HG03060 (cell line): ENCODE measurements at regions not wholly inside any gene's neighbourhood (a gene's known extent, or its start where the extent isn't known, plus 50 kb on each side); places are given as distances from the start of the nearest gene placed in this dataset.
"Not testable (repeated sequence)": the region's sequence is repeated elsewhere in the genome, so short reads cannot be mapped to it uniquely, and the experiment has no call there.

Experiments
- ATAC-seq: cut with Tn5 transposase; IDR thresholded peaks from one replicate; pipeline ENCODE4 v1.9.1; 2021; ENCODE audit warnings: low read depth, moderate number of reproducible peaks; ENCODE audit not compliant: unreplicated experiment

GRCh38 chr13:82165396-82166174, 1716.7 kb downstream of the SLITRK1 start:
- no peak for ATAC-seq

DNA sequence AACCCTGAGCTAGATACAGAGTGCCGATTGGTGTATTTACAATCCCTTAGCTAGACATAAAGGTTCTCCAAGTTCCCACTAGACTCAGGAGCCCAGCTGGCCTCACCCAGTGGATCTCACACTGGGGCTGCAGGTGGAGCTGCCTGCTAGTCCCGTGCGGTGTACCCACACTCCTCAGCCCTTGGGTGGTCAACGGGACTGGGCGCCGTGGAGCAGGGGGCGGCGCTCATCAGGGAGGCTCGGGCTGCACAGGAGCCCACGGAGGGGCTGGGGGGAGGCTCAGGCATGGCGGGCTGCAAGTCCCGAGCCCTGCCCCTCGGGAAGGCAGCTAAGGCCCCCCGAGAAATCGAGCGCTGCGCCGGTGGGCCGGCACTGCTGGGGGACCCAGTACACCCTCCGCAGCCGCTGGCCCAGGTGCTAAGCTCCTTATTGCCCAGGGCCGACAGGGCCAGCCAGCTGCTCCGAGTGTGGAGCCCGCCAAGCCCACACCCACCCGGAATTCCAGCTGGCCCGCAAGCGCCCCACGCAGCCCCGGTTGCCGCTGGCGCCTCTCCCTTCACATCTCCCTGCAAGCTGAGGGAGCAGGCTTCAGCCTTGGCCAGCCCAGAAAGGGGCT, 1717.4 kb downstream of the SLITRK1 start:
- not testable (repeated sequence) for ATAC-seq

GRCh38 chr13:82147526-82147925, 1734.7 kb downstream of the SLITRK1 start:
- ATAC-seq, result no peak

- ATAC-seq, result no peak
Measured at GRCh38 chr13:82136880-82137279, 1745.4 kb downstream of the SLITRK1 start.

GRCh38 chr13:82129281-82129680, 1753.0 kb downstream of the SLITRK1 start:
- no peak for ATAC-seq

GRCh38 chr13:82118589-82118988, 1763.7 kb downstream of the SLITRK1 start:
- no peak for ATAC-seq

DNA sequence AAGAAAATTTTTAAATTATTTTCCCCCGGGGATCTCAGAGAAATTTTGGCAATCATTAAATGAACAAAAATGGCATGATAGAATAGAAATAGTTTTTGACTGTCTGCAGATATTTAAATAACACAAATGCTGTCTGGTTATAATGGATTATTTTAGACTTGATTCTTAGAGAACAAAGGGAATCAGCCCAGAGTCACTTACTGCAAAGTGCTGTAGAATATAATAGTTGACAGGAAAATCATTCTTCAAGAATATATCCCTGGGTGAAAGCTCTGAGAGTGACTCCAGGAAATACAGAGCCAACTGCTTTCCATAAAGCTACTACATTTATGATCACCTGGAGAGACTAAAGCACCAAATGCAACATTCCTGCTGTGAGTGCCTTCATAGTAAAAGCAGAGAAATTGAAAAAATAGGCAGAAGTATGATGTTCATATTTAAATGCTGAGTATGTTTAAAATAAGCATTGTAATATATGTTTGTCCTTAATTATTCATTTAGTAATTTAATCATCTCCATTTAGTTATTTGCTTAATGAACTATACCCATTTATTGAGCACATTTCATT, 1765.8 kb downstream of the SLITRK1 start:
- no peak for ATAC-seq

- no peak for ATAC-seq
Measured at GRCh38 chr13:82115391-82115790, 1766.9 kb downstream of the SLITRK1 start.

- ATAC-seq, result no peak
Measured at GRCh38 chr13:82096256-82096655, 1755.3 kb upstream of the SPRY2 start.

DNA sequence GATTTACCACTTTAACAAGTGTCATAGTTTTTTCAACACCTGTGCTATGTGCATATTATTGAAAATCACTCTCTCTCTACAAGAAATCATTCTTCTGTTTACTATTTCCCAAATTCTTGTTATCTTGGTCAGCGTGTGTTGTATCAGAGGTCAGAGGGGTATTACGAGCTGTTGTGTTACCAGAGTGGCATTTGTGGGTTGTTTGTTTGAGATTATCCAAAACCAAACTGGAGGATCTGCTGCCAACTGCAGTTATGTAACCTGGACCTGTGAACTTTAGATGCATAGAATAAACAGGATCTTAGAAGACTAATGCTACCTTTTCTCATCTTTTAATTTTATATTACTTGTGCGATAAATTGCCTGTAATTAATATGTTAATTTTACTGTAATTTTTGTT, 1751.4 kb upstream of the SPRY2 start:
- ATAC-seq, result no peak

GRCh38 chr13:82088781-82089180, 1747.9 kb upstream of the SPRY2 start:
- no peak for ATAC-seq

- ATAC-seq, result no peak
Measured at GRCh38 chr13:82076496-82076895, 1735.6 kb upstream of the SPRY2 start.

- no peak for ATAC-seq
Measured at GRCh38 chr13:82070416-82070815, 1729.5 kb upstream of the SPRY2 start.

- ATAC-seq, result no peak
Measured at GRCh38 chr13:82062772-82063171, 1721.8 kb upstream of the SPRY2 start.

DNA sequence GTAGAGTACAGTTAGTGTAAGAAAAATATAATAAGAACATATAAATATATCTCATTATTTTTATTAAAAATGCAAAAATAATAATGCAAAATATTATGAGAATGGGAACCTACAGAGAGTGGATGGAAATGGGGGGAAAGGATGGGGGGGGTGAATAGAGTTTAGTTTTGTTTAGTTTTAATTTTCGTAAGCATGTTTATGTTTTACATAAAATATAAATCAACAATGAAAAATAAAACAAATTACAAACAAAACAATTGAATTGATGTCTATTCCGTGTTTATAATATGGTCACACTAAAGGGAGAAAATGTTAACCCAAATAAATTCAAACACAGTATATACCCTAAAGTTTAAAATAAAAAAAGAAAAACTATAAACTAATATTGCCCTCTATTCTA, 1717.4 kb upstream of the SPRY2 start:
- ATAC-seq, result no peak

DNA sequence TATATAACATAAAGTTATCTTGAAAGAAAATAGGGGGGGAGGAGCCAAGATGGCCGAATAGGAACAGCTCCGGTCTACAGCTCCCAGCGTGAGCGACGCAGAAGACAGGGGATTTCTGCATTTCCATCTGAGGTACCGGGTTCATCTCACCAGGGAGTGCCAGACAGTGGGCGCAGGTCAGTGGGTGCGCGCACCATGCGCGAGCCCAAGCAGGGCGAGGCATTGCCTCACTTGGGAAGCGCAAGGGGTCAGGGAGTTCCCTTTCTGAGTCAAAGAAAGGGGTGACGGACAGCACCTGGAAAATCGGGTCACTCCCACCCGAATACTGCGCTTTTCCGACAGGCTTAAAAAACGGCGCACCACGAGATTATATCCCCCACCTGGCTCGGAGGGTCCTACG, 1704.4 kb upstream of the SPRY2 start:
- ATAC-seq, result not testable (repeated sequence)

- no peak for ATAC-seq
Measured at GRCh38 chr13:82036602-82037001, 1695.7 kb upstream of the SPRY2 start.

DNA sequence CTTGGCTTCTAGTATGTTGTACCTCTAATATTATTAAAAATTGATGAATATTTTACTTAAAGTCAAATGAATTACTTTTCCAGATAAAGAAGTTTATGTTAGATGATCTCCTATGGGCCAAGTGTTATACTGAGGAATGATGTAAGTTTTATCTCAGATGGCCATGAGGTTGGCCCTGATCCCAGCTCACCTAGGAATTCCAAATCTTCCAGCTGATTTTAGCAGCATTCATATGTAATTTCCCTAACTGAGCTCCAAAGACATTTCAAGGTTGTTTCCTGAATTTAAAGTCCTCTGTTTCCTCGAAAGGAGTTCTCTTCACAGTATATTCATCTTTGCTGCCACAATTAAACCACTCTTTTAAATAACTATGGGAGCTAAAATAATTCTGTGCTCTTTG, 1670.4 kb upstream of the SPRY2 start:
- no peak for ATAC-seq

- ATAC-seq, result no peak
Measured at GRCh38 chr13:82010780-82011179, 1669.9 kb upstream of the SPRY2 start.

GRCh38 chr13:82002710-82003109, 1661.8 kb upstream of the SPRY2 start:
- no peak for ATAC-seq

DNA sequence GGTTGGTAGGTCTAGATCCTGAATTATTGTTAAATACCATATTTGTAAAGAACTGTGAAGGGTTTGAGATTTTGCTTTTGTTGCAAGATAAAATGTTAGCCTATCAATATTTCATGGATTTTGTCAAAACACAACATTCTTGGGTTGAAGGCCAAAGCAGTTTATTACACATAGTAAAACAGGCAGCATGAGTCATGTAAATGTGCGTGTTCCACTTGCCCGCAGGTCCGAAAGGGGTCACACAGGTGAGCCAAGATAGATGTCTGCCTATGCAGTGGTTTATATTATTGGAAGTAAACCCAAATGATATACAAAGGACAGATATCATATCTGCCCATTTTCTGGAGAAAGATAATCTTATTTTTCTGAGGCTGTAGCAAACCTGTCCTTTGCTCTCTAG, 1654.4 kb upstream of the SPRY2 start:
- ATAC-seq, result no peak

- ATAC-seq, result no peak
Measured at GRCh38 chr13:81990652-81991051, 1649.7 kb upstream of the SPRY2 start.
